Naive thymus-derived CD4-positive, alpha-beta T cell (primary cell): ENCODE measurements at regions not wholly inside any gene's neighbourhood (a gene's known extent, or its start where the extent isn't known, plus 50 kb on each side); places are given as distances from the start of the nearest gene placed in this dataset.

ENCODE experiments used
- ATAC-seq: fragments of 150-1000 bp; cut with Tn5 transposase; 2 replicates; pipeline ENCODE4 v1.10.0; 2021; ENCODE audit warnings: mild to moderate bottlenecking, moderate library complexity
- CTCF ChIA-PET: fragments of 350-600 bp; sonication (Branson Sonifier 250); formaldehyde crosslinking; loops from one replicate; lab custom pipeline; 2021; ENCODE audit warnings: antibody characterized with exemption; lab: Charles Lee
- POLR2A ChIA-PET: fragments of 350-600 bp; sonication (Branson Sonifier 250); formaldehyde crosslinking; loops from one replicate; lab custom pipeline; 2021; ENCODE audit warnings: antibody characterized with exemption, inconsistent platforms; lab: Charles Lee
- DNase-seq, 9 donors: peaks; one replicate each; pipeline versions ENCODE4 v3.0.0 to v3.0.0-alpha.2; 2020 to 2022; ENCODE audit warnings: mixed read lengths in 1 of 9
- H3K27ac ChIP-seq: one replicate; pipeline ENCODE4 v1.7.0; 2013; ENCODE audit warnings: mild to moderate bottlenecking, low read depth, low read length, moderate library complexity
- H3K27me3 ChIP-seq, 2 donors: one replicate each; pipeline ENCODE4 v1.7.0; 2013; ENCODE audit warnings: low read length in 2 of 2, mild to moderate bottlenecking in 2 of 2, moderate library complexity in 2 of 2; ENCODE audit not compliant: control insufficient read depth in 2 of 2, insufficient read depth in 2 of 2
- H3K36me3 ChIP-seq, 3 experiments: 1 replicate in 2 of 3; 2 replicates in 1 of 3; pipeline ENCODE4 v1.7.0; 2013; ENCODE audit warnings: low read length in 3 of 3, mild to moderate bottlenecking in 3 of 3, moderate library complexity in 1 of 3; ENCODE audit not compliant: insufficient read depth in 3 of 3, control insufficient read depth in 2 of 3
- H3K4me1 ChIP-seq, 2 donors: one replicate each; pipeline ENCODE4 v1.7.0; 2013; ENCODE audit warnings: low read length in 2 of 2, mild to moderate bottlenecking in 2 of 2, moderate library complexity in 1 of 2; ENCODE audit not compliant: control insufficient read depth in 2 of 2, insufficient read depth in 2 of 2
- H3K4me3 ChIP-seq: 2 replicates; pipeline ENCODE4 v1.7.0; 2013; ENCODE audit warnings: mild to moderate bottlenecking, low read length
- H3K9me3 ChIP-seq, 3 experiments: 1 replicate in 2 of 3; 2 replicates in 1 of 3; pipeline ENCODE4 v1.7.0; 2013; ENCODE audit warnings: low read length in 3 of 3; ENCODE audit not compliant: control insufficient read depth in 2 of 3
- H3K27ac Mint-ChIP-seq, 9 donors: one replicate each; pipeline ENCODE4 v1.8.0; 2020 to 2022; ENCODE audit warnings: mixed read lengths in 9 of 9, mild to moderate bottlenecking in 8 of 9, moderate library complexity in 5 of 9, inconsistent platforms in 2 of 9
- H3K27me3 Mint-ChIP-seq, 5 donors: one replicate each; pipeline ENCODE4 v1.8.0; 2021 to 2022; ENCODE audit warnings: mixed read lengths in 5 of 5, mild to moderate bottlenecking in 1 of 5
- H3K36me3 Mint-ChIP-seq, 5 donors: one replicate each; pipeline ENCODE4 v1.8.0; 2020 to 2022; ENCODE audit warnings: mixed read lengths in 5 of 5, mild to moderate bottlenecking in 3 of 5, inconsistent platforms in 1 of 5
- H3K4me1 Mint-ChIP-seq, 7 donors: one replicate each; pipeline ENCODE4 v1.8.0; 2020 to 2022; ENCODE audit warnings: mixed read lengths in 7 of 7, mild to moderate bottlenecking in 3 of 7, inconsistent platforms in 1 of 7
- H3K4me3 Mint-ChIP-seq, 10 donors: one replicate each; pipeline ENCODE4 v1.8.0; 2020 to 2022; ENCODE audit warnings: mild to moderate bottlenecking in 10 of 10, mixed read lengths in 10 of 10, moderate library complexity in 6 of 10, inconsistent platforms in 2 of 10
- H3K9me3 Mint-ChIP-seq, 11 donors: one replicate each; pipeline ENCODE4 v1.8.0; 2020 to 2022; ENCODE audit warnings: mixed read lengths in 11 of 11, mild to moderate bottlenecking in 4 of 11, inconsistent platforms in 1 of 11, moderate library complexity in 1 of 11
- intact Hi-C, 2 donors: fragments of 100-400 bp; cut with micrococcal nuclease; formaldehyde crosslinking; loops; one replicate each; pipeline ENCODE4 v1.15.1; 2023

- ATAC-seq (no peak), DNase-seq (no peak)
- Mint-ChIP-seq H3K27ac (peak overlapping the region in 1 of 9 donors; percentile 10), H3K27me3 (peaks cover 0 to 8% (median 0%) of the 10 kb centered on the region in 5 donors), H3K4me1 (peaks cover 0 to 13% (median 9%) of the 10 kb centered on the region in 7 donors), H3K36me3 (peaks cover 0 to 4% (median 0%) of the 10 kb centered on the region in 5 donors), H3K9me3 (peaks cover 0 to 9% (median 0%) of the 10 kb centered on the region in 11 donors), H3K4me3 (no peak overlapping the region)
- Histone ChIP-seq H3K4me3 (no peak overlapping the region), H3K27ac (no peak overlapping the region), H3K27me3 (no peaks in the 10 kb centered on the region), H3K9me3 (no peaks in the 10 kb centered on the region), H3K36me3 (no peaks in the 10 kb centered on the region), H3K4me1 (no peaks in the 10 kb centered on the region)
- CTCF ChIA-PET = no interaction called here
- POLR2A ChIA-PET = no interaction called here
- intact Hi-C loops = loop anchor here in 1 of 2 donors (10.0 kb wide), 1 partner anchor 178 kb away; no protein-coding TSS in a partner anchor
These were observed 315.3 kb upstream of the PMFBP1 start for GRCh38 chr16:72487283-72487682.

- Mint-ChIP-seq H3K9me3 (peaks cover 0 to 8% (median 0%) of the 10 kb centered on the region in 11 donors), H3K4me3 (peak overlapping the region in 2 of 10 donors; percentile 17 to 39), H3K27ac (no peak overlapping the region), H3K4me1 (peaks cover 0 to 31% (median 26%) of the 10 kb centered on the region in 7 donors), H3K36me3 (peaks cover 0 to 8% (median 0%) of the 10 kb centered on the region in 5 donors), H3K27me3 (no peaks in the 10 kb centered on the region)
- no peak overlapping the region for H3K4me3 ChIP-seq
- peaks cover 0 to 13% of the 10 kb centered on the region in 2 donors for H3K4me1 ChIP-seq
- H3K36me3 ChIP-seq = no peaks in the 10 kb centered on the region
- no peak for ATAC-seq
- ChIA-PET POLR2A (no interaction called here), CTCF (interaction anchor here (0.7 kb wide), 1 partner anchor 1003 kb away, joined by 3 read pairs; no protein-coding TSS in a partner anchor)
- no peak for DNase-seq
- no peaks in the 10 kb centered on the region for H3K27me3 ChIP-seq
- H3K27ac ChIP-seq = no peak overlapping the region
- intact Hi-C loops = loop anchor here in 1 of 2 donors (10.0 kb wide), 1 partner anchor 182 kb away; no protein-coding TSS in a partner anchor
- H3K9me3 ChIP-seq = no peaks in the 10 kb centered on the region
These were observed 310.7 kb upstream of the PMFBP1 start for GRCh38 chr16:72482695-72483094.

- DNase-seq (no peak), ATAC-seq (no peak)
- H3K36me3 ChIP-seq = no peaks in the 10 kb centered on the region
- H3K9me3 ChIP-seq = no peaks in the 10 kb centered on the region
- H3K4me3 ChIP-seq = no peak overlapping the region
- H3K4me1 Mint-ChIP-seq = peaks cover 0 to 31% (median 26%) of the 10 kb centered on the region in 7 donors
- H3K4me1 ChIP-seq = peaks cover 0 to 13% of the 10 kb centered on the region in 2 donors
- H3K27ac Mint-ChIP-seq = peak overlapping the region in 2 of 9 donors; percentile 3 to 13
- peaks cover 0 to 1% (median 0%) of the 10 kb centered on the region in 11 donors for H3K9me3 Mint-ChIP-seq
- no peaks in the 10 kb centered on the region for H3K27me3 Mint-ChIP-seq
- H3K4me3 Mint-ChIP-seq = peak overlapping the region in 3 of 10 donors; percentile 8 to 53 (median 19)
- CTCF ChIA-PET = no interaction called here
- peaks cover 0 to 4% (median 0%) of the 10 kb centered on the region in 5 donors for H3K36me3 Mint-ChIP-seq
- POLR2A ChIA-PET = no interaction called here
- no peak overlapping the region for H3K27ac ChIP-seq
- H3K27me3 ChIP-seq = no peaks in the 10 kb centered on the region
- intact Hi-C loops = loop anchor here in 1 of 2 donors (10.0 kb wide), 1 partner anchor 183 kb away; no protein-coding TSS in a partner anchor
These were observed 309.5 kb upstream of the PMFBP1 start for GRCh38 chr16:72481419-72481818.

GRCh38 chr16:72480911-72481310, 309.0 kb upstream of the PMFBP1 start:
- DNase-seq (no peak), ATAC-seq (no peak)
- intact Hi-C loops = loop anchor here in 1 of 2 donors (10.0 kb wide), 1 partner anchor 184 kb away; no protein-coding TSS in a partner anchor
- POLR2A ChIA-PET = no interaction called here
- Histone ChIP-seq H3K27ac (no peak overlapping the region), H3K27me3 (no peaks in the 10 kb centered on the region), H3K4me3 (no peak overlapping the region), H3K36me3 (no peaks in the 10 kb centered on the region), H3K4me1 (peaks cover 0 to 13% of the 10 kb centered on the region in 2 donors), H3K9me3 (no peaks in the 10 kb centered on the region)
- Mint-ChIP-seq H3K9me3 (peaks cover 0 to 1% (median 0%) of the 10 kb centered on the region in 11 donors), H3K4me3 (no peak overlapping the region), H3K36me3 (peaks cover 0 to 4% (median 0%) of the 10 kb centered on the region in 5 donors), H3K27ac (no peak overlapping the region), H3K4me1 (peaks cover 0 to 31% (median 26%) of the 10 kb centered on the region in 7 donors), H3K27me3 (no peaks in the 10 kb centered on the region)
- CTCF ChIA-PET = no interaction called here

GRCh38 chr16:72475688-72476087, 303.7 kb upstream of the PMFBP1 start:
- Histone ChIP-seq H3K27me3 (no peaks in the 10 kb centered on the region), H3K4me1 (no peaks in the 10 kb centered on the region), H3K9me3 (no peaks in the 10 kb centered on the region), H3K27ac (no peak overlapping the region), H3K36me3 (no peaks in the 10 kb centered on the region), H3K4me3 (no peak overlapping the region)
- Mint-ChIP-seq H3K27me3 (peaks cover 0 to 5% (median 0%) of the 10 kb centered on the region in 5 donors), H3K9me3 (peaks cover 0 to 1% (median 0%) of the 10 kb centered on the region in 11 donors), H3K4me3 (no peak overlapping the region), H3K36me3 (peaks cover 0 to 4% (median 0%) of the 10 kb centered on the region in 5 donors), H3K4me1 (peaks cover 0 to 11% (median 3%) of the 10 kb centered on the region in 7 donors), H3K27ac (peak overlapping the region in 1 of 9 donors; percentile 13)
- CTCF ChIA-PET = no interaction called here
- POLR2A ChIA-PET = no interaction called here
- no peak for DNase-seq
- intact Hi-C loops = no loop called here
- ATAC-seq = no peak

- Histone ChIP-seq H3K27me3 (no peaks in the 10 kb centered on the region), H3K27ac (no peak overlapping the region), H3K9me3 (no peaks in the 10 kb centered on the region), H3K4me1 (no peaks in the 10 kb centered on the region), H3K36me3 (no peaks in the 10 kb centered on the region), H3K4me3 (no peak overlapping the region)
- Mint-ChIP-seq H3K36me3 (peaks cover 0 to 4% (median 0%) of the 10 kb centered on the region in 5 donors), H3K27me3 (peaks cover 0 to 5% (median 0%) of the 10 kb centered on the region in 5 donors), H3K4me1 (peaks cover 0 to 9% (median 0%) of the 10 kb centered on the region in 7 donors), H3K27ac (no peak overlapping the region), H3K9me3 (peaks cover 0 to 1% (median 0%) of the 10 kb centered on the region in 11 donors), H3K4me3 (no peak overlapping the region)
- ATAC-seq (no peak), DNase-seq (no peak)
- intact Hi-C loops = no loop called here
- CTCF ChIA-PET = no interaction called here
- POLR2A ChIA-PET = no interaction called here
These were observed 302.7 kb upstream of the PMFBP1 start for GRCh38 chr16:72474501-72475123.
